ENCODE measurements at regions not wholly inside any gene's neighbourhood (a gene's known extent, or its start where the extent isn't known, plus 50 kb on each side); places are given as distances from the start of the nearest gene placed in this dataset.
A peak's percentile ranks its signal among the peaks of the same experiment; 100 is the strongest.
"Not testable (repeated sequence)": the region's sequence is repeated elsewhere in the genome, so short reads cannot be mapped to it uniquely, and the experiment has no call there.

- intact Hi-C loops (cut with DNase I) = no loop called here
- peak; percentile 82 for DNase-seq
- peak; percentile 76 for ATAC-seq (ENCODE audit: poor library complexity)
Measured at GRCh38 chr10:30687698-30688213, 58.2 kb upstream of the LYZL2 start.

GRCh38 chr10:30686708-30687107 is 57.2 kb upstream of the LYZL2 start:
- DNase-seq (no peak), ATAC-seq (ENCODE audit: poor library complexity) (no peak)
- intact Hi-C loops (cut with DNase I) = no loop called here

GRCh38 chr10:30683496-30683895 is 53.9 kb upstream of the LYZL2 start:
- ATAC-seq (ENCODE audit: poor library complexity) = no peak
- intact Hi-C loops (cut with DNase I) = no loop called here
- no peak for DNase-seq

GRCh38 chr10:30682377-30683199 is 53.0 kb upstream of the LYZL2 start:
- intact Hi-C loops (cut with DNase I); DNase-seq; ATAC-seq (ENCODE audit: poor library complexity): not testable (repeated sequence)

GRCh38 chr10:30680908-30681307 is 51.4 kb upstream of the LYZL2 start:
- intact Hi-C loops (cut with DNase I) = no loop called here
- ATAC-seq (ENCODE audit: poor library complexity) = no peak
- no peak for DNase-seq
